ENCODE measurements at regions not wholly inside any gene's neighbourhood (a gene's known extent, or its start where the extent isn't known, plus 50 kb on each side); places are given as distances from the start of the nearest gene placed in this dataset.

DNA sequence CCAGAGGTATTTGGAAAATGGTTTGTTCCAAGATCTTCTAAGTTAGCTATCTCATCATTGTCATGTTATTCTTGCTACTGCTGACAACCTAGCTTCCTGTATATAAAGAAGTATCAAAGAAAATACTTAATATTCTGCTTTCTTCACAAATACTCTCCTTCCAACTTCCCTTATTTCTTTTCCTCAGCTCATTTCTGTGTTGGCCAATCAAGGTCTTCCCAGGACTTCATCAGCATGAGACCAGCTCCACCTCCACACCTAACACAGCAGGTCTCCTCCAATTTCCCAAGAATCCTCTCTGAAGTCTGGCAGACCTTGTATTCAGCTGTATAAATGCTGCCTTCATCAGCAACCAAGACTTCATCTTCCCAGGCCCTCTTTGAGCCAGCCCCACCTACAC is 538.6 kb upstream of the JARID2 start:
- Mint-ChIP-seq H3K27ac (no peak overlapping the region), H3K4me1 (peaks cover 5% of the 10 kb centered on the region; the same call in 2 of the 3 replicates), H3K36me3 (ENCODE audit: low read depth) (peaks cover 17% of the 10 kb centered on the region), H3K27me3 (ENCODE audit: insufficient read depth, low read depth, poor library complexity) (peaks cover 9% of the 10 kb centered on the region), H3K4me3 (no peak overlapping the region), H3K9me3 (peaks cover 6% of the 10 kb centered on the region)
- 0 out of 2 replicates have a peak, but pooled peaks cover 10% of the 10 kb centered on the region for H3K9me2 ChIP-seq (ENCODE audit: insufficient read depth)
- no peak overlapping the region for H3K27ac ChIP-seq (ENCODE audit: low read depth)
- 0 out of 2 replicates have a peak, but pooled peaks cover 8% of the 10 kb centered on the region for H3K4me1 ChIP-seq (ENCODE audit: insufficient read depth)
- ATAC-seq (no peak), DNase-seq (ENCODE audit: low spot score) (no peak)
- no peaks in the 10 kb centered on the region for H3K79me2 ChIP-seq (replicated peaks; ENCODE audit: insufficient read depth)
- no peak overlapping the region for H3K4me2 ChIP-seq
- no peaks in the 10 kb centered on the region for H3F3A ChIP-seq (replicated peaks; ENCODE audit: low read depth)
- TF ChIP-seq ZNF331 (CRISPR knock-in tag; IDR thresholded peaks at IDR 0.05; ENCODE audit: low read depth), result no peak
- TF ChIP-seq POLR2AphosphoS5 (IDR thresholded peaks at IDR 0.05; ENCODE audit: low read depth), result no peak
- no peak for TF ChIP-seq STAT1 (IDR thresholded peaks at IDR 0.05; ENCODE audit: unreplicated experiment)
- no peak for TF ChIP-seq CREB1 (CRISPR knock-in tag; IDR thresholded peaks at IDR 0.05; ENCODE audit: low read depth)
- no peak for TF ChIP-seq EZH2phosphoT487 (IDR thresholded peaks at IDR 0.05; ENCODE audit: unreplicated experiment)
- TF ChIP-seq, protein P1, sequence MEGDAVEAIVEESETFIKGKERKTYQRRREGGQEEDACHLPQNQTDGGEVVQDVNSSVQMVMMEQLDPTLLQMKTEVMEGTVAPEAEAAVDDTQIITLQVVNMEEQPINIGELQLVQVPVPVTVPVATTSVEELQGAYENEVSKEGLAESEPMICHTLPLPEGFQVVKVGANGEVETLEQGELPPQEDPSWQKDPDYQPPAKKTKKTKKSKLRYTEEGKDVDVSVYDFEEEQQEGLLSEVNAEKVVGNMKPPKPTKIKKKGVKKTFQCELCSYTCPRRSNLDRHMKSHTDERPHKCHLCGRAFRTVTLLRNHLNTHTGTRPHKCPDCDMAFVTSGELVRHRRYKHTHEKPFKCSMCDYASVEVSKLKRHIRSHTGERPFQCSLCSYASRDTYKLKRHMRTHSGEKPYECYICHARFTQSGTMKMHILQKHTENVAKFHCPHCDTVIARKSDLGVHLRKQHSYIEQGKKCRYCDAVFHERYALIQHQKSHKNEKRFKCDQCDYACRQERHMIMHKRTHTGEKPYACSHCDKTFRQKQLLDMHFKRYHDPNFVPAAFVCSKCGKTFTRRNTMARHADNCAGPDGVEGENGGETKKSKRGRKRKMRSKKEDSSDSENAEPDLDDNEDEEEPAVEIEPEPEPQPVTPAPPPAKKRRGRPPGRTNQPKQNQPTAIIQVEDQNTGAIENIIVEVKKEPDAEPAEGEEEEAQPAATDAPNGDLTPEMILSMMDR (conservative IDR thresholded peaks at IDR 0.05; ENCODE audit: low read depth in 2 of 2), result no peak
- TF ChIP-seq ZNF114 (CRISPR knock-in tag; IDR thresholded peaks at IDR 0.05), result no peak
- no peak for TF ChIP-seq NANOG (IDR thresholded peaks at IDR 0.05; ENCODE audit: borderline replicate concordance)
- TF ChIP-seq EZH2 (IDR thresholded peaks at IDR 0.05; ENCODE audit: low read depth, unreplicated experiment), result no peak
- TF ChIP-seq, protein P2, sequence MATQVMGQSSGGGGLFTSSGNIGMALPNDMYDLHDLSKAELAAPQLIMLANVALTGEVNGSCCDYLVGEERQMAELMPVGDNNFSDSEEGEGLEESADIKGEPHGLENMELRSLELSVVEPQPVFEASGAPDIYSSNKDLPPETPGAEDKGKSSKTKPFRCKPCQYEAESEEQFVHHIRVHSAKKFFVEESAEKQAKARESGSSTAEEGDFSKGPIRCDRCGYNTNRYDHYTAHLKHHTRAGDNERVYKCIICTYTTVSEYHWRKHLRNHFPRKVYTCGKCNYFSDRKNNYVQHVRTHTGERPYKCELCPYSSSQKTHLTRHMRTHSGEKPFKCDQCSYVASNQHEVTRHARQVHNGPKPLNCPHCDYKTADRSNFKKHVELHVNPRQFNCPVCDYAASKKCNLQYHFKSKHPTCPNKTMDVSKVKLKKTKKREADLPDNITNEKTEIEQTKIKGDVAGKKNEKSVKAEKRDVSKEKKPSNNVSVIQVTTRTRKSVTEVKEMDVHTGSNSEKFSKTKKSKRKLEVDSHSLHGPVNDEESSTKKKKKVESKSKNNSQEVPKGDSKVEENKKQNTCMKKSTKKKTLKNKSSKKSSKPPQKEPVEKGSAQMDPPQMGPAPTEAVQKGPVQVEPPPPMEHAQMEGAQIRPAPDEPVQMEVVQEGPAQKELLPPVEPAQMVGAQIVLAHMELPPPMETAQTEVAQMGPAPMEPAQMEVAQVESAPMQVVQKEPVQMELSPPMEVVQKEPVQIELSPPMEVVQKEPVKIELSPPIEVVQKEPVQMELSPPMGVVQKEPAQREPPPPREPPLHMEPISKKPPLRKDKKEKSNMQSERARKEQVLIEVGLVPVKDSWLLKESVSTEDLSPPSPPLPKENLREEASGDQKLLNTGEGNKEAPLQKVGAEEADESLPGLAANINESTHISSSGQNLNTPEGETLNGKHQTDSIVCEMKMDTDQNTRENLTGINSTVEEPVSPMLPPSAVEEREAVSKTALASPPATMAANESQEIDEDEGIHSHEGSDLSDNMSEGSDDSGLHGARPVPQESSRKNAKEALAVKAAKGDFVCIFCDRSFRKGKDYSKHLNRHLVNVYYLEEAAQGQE (IDR thresholded peaks at IDR 0.05; ENCODE audit: unreplicated experiment), result no peak
- no peak for TF ChIP-seq JUNB (IDR thresholded peaks at IDR 0.05; ENCODE audit: unreplicated experiment)
- TF ChIP-seq, protein P3, sequence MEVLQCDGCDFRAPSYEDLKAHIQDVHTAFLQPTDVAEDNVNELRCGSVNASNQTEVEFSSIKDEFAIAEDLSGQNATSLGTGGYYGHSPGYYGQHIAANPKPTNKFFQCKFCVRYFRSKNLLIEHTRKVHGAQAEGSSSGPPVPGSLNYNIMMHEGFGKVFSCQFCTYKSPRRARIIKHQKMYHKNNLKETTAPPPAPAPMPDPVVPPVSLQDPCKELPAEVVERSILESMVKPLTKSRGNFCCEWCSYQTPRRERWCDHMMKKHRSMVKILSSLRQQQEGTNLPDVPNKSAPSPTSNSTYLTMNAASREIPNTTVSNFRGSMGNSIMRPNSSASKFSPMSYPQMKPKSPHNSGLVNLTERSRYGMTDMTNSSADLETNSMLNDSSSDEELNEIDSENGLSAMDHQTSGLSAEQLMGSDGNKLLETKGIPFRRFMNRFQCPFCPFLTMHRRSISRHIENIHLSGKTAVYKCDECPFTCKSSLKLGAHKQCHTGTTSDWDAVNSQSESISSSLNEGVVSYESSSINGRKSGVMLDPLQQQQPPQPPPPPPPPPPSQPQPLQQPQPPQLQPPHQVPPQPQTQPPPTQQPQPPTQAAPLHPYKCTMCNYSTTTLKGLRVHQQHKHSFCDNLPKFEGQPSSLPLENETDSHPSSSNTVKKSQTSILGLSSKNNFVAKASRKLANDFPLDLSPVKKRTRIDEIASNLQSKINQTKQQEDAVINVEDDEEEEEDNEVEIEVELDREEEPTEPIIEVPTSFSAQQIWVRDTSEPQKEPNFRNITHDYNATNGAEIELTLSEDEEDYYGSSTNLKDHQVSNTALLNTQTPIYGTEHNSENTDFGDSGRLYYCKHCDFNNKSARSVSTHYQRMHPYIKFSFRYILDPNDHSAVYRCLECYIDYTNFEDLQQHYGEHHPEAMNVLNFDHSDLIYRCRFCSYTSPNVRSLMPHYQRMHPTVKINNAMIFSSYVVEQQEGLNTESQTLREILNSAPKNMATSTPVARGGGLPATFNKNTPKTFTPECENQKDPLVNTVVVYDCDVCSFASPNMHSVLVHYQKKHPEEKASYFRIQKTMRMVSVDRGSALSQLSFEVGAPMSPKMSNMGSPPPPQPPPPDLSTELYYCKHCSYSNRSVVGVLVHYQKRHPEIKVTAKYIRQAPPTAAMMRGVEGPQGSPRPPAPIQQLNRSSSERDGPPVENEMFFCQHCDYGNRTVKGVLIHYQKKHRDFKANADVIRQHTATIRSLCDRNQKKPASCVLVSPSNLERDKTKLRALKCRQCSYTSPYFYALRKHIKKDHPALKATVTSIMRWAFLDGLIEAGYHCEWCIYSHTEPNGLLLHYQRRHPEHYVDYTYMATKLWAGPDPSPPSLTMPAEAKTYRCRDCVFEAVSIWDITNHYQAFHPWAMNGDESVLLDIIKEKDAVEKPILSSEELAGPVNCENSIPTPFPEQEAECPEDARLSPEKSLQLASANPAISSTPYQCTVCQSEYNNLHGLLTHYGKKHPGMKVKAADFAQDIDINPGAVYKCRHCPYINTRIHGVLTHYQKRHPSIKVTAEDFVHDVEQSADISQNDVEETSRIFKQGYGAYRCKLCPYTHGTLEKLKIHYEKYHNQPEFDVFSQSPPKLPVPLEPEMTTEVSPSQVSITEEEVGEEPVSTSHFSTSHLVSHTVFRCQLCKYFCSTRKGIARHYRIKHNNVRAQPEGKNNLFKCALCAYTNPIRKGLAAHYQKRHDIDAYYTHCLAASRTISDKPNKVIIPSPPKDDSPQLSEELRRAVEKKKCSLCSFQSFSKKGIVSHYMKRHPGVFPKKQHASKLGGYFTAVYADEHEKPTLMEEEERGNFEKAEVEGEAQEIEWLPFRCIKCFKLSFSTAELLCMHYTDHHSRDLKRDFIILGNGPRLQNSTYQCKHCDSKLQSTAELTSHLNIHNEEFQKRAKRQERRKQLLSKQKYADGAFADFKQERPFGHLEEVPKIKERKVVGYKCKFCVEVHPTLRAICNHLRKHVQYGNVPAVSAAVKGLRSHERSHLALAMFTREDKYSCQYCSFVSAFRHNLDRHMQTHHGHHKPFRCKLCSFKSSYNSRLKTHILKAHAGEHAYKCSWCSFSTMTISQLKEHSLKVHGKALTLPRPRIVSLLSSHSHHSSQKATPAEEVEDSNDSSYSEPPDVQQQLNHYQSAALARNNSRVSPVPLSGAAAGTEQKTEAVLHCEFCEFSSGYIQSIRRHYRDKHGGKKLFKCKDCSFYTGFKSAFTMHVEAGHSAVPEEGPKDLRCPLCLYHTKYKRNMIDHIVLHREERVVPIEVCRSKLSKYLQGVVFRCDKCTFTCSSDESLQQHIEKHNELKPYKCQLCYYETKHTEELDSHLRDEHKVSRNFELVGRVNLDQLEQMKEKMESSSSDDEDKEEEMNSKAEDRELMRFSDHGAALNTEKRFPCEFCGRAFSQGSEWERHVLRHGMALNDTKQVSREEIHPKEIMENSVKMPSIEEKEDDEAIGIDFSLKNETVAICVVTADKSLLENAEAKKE (CRISPR knock-in tag; IDR thresholded peaks at IDR 0.05), result no peak
- TF ChIP-seq, protein P4, sequence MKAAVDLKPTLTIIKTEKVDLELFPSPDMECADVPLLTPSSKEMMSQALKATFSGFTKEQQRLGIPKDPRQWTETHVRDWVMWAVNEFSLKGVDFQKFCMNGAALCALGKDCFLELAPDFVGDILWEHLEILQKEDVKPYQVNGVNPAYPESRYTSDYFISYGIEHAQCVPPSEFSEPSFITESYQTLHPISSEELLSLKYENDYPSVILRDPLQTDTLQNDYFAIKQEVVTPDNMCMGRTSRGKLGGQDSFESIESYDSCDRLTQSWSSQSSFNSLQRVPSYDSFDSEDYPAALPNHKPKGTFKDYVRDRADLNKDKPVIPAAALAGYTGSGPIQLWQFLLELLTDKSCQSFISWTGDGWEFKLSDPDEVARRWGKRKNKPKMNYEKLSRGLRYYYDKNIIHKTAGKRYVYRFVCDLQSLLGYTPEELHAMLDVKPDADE (IDR thresholded peaks at IDR 0.05), result no peak
- no peaks in the 10 kb centered on the region for H3K27me3 ChIP-seq (ENCODE audit: insufficient read depth)
- no peaks in the 10 kb centered on the region for H4K20me1 ChIP-seq (replicated peaks; ENCODE audit: insufficient read depth)
- H3K36me3 ChIP-seq (ENCODE audit: insufficient read depth), result no peaks in the 10 kb centered on the region
- no peak overlapping the region for H2AFZ ChIP-seq
- no peak overlapping the region for H3K4me3 ChIP-seq
